ENCODE measurements at regions not wholly inside any gene's neighbourhood (a gene's known extent, or its start where the extent isn't known, plus 50 kb on each side); places are given as distances from the start of the nearest gene placed in this dataset.

DNA sequence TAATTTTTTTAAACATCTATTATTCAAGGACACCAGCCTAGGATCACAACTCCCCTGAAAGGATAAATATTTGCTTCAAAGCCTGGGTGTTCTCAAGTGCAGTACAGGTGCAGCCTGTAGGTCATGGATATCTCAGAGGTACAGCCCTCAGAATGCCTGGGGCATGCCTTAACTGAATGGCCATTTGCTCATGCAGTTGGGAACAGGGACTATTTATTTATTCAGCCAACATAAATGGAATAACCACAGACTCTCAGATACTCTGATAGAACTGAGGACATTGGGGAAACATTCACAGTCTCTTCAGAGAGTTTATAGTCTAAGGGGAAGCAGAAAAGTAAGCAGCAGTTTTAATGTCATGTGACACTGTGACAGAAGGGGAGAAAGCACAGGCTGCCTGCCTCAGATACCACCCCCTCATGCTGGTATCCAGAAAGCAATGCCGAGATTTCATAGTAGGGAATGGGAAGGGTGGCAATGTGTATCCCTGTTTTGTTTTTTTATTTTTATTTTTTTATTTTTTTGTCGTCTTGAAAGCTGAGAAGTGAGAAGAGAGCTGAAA is 112.6 kb downstream of the MACIR start:
- TF ChIP-seq, protein P1, sequence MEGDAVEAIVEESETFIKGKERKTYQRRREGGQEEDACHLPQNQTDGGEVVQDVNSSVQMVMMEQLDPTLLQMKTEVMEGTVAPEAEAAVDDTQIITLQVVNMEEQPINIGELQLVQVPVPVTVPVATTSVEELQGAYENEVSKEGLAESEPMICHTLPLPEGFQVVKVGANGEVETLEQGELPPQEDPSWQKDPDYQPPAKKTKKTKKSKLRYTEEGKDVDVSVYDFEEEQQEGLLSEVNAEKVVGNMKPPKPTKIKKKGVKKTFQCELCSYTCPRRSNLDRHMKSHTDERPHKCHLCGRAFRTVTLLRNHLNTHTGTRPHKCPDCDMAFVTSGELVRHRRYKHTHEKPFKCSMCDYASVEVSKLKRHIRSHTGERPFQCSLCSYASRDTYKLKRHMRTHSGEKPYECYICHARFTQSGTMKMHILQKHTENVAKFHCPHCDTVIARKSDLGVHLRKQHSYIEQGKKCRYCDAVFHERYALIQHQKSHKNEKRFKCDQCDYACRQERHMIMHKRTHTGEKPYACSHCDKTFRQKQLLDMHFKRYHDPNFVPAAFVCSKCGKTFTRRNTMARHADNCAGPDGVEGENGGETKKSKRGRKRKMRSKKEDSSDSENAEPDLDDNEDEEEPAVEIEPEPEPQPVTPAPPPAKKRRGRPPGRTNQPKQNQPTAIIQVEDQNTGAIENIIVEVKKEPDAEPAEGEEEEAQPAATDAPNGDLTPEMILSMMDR (IDR thresholded peaks at IDR 0.05), result no peak
- TF ChIP-seq POLR2AphosphoS5 (IDR thresholded peaks at IDR 0.05), result no peak
- TF ChIP-seq EP300 (IDR thresholded peaks at IDR 0.05), result no peak

Data from gastroesophageal sphincter (tissue), 3 donors.